Stimulated activated CD4-positive, alpha-beta T cell treated with anti-CD3 and anti-CD28 coated beads, Interleukin-15, amount 100 ng/mL, for 24 hours (primary cell): ENCODE measurements at regions not wholly inside any gene's neighbourhood (a gene's known extent, or its start where the extent isn't known, plus 50 kb on each side); places are given as distances from the start of the nearest gene placed in this dataset.

Experiments
- DNase-seq: peaks from one replicate; pipeline ENCODE4 v3.0.0-alpha.2; 2020

GRCh38 chr6:44682987-44683779 is 295.7 kb downstream of the CDC5L start:
- no peak for DNase-seq

DNA sequence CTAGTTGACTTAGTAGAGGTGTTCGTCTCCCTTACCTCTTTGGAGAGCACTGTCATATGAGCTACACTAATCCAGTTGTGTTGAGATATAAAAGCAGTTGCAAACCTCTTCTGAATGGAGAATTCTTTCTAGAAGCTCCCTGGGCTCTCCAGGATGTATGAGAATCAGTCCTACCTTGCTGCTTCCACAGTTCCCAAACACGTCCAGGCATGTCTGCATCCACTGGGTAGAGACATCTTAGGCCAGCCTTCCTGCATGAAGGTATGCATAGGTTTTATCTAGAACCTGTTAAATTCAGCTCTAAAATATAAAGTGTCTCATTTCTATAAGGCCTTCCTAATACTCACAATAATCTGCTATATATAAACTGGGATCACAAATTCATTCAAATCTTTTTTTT is 297.7 kb downstream of the CDC5L start:
- no peak for DNase-seq

- DNase-seq = no peak
Observed at GRCh38 chr6:44696099-44696498, 308.6 kb downstream of the CDC5L start.

DNA sequence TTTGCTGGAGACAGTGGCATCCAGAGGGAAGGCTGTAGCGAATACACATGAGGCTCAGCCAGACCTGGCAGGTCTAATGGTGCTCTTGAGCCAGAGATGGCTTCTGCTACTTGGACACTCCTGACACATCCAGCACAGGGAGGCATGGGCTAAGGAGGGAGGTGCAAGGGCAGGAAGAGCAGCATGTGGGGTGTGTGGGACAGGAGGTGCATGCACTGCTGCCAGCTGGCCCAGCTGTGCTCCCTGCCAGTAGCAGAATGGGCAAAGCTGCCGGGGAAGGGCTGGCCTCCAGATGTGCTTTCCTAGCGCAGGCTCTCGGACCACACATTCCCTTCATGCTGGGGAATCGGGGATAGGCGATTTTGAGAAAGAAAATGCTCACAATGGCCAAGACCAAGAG is 309.2 kb downstream of the CDC5L start:
- DNase-seq = no peak

- DNase-seq = no peak
Observed at GRCh38 chr6:44697327-44697726, 309.8 kb downstream of the CDC5L start.

DNA sequence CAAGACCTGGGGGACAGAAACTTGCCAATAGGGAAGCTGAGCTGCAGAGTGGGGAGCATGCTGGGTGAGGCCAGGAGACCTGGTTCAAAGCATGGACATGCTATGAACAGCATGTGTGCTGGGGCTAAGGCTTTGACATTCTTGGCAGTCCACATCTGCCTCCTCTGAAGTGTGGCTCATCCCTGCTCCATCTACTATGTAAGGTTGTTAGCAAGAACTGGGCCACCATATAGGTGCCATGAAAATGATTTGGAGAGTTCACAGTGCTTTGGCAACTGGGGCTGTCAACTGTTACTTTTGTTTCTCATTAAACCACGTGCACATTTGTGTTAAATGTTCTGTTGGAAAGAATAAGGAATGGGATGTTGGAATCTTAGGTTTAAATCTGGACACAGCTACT is 311.1 kb downstream of the CDC5L start:
- DNase-seq = no peak

GRCh38 chr6:44699082-44699481 is 311.6 kb downstream of the CDC5L start:
- DNase-seq = no peak

DNA sequence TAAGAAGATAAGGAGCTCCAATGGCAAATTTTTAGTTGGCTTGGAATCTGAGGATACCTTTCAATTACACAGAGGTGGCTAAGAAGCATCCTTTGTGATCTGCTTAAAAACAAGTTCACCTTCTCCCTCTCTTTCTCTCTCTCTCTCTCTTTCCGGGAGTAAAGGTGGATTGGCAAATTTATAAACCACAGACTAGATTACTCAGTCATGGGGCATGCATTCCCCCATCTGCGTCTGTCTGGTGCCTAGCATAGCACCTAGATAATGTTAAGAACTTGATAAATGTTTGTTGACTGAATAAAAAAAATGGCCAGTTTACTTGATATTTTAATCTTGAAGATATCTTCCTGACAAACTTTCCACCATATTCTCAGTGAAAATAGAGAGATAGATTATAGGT is 312.3 kb downstream of the CDC5L start:
- no peak for DNase-seq

DNA sequence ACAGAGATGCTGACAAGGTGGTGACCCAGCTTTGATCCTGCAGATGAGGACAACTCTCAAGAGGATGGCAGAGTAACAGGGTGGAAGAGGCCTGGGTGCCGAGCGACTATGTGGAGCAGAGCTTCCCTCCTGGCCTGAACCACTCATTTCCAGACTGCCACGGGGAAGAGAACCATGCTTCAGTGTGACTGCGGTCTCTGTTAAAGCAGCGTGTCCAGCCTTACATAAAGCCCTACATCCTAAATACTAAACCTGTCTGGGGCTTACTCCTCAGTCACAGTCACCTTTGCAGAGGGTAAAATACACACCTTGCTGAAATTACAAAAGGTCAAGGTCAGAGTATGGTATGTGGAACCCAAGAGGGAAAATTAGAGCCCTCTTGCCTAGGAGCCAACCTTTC is 312.9 kb downstream of the CDC5L start:
- no peak for DNase-seq

GRCh38 chr6:44701038-44701636 is 313.6 kb downstream of the CDC5L start:
- DNase-seq = peak; percentile 9

- DNase-seq = no peak
Observed at GRCh38 chr6:44701637-44702101, 314.2 kb downstream of the CDC5L start.

GRCh38 chr6:44702292-44702691 is 314.8 kb downstream of the CDC5L start:
- no peak for DNase-seq

DNA sequence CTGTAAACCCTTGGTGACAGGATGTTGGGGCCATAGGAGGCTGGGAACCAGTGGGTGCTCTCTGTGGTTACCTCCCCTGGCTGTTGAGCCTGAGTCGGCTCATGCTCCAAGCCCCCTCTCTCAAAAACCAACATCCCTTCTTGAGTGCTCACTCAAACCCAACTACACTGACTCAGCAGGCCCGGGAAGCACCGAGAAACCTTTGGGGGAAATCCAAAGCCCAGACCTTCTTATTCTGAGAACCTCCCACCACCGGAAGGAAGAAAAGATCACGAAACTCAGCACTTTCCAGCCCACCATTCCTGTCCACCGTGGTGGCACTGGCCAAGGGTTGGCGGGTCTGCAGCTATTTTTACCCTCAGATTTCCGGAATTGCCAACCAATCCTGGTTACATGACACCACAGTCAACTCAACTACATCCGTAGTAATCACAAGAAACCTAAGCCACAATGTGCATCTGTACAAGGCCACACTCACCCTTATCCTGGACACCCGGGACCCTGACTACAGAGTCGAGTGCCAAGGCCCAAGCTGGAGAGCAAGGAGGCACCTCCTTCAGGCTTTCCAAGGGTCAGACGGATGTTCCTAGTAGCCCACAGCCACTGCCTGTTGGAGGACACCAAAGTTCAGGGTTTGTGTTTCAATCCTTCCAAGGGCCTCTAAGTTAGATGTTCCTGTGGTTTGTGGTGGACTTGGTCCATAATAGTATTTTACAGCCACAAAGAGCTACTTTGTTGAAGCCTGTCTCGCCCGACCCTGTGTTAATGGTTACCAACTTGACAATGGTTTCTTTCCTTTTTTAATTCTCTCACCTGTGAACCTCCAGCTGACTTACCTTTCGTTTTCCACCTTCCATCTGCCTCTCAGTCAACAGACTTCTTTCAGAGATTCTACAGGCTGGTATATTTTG is 317.0 kb downstream of the CDC5L start:
- DNase-seq = peak; percentile 50

GRCh38 chr6:44705596-44705995 is 318.1 kb downstream of the CDC5L start:
- no peak for DNase-seq

DNA sequence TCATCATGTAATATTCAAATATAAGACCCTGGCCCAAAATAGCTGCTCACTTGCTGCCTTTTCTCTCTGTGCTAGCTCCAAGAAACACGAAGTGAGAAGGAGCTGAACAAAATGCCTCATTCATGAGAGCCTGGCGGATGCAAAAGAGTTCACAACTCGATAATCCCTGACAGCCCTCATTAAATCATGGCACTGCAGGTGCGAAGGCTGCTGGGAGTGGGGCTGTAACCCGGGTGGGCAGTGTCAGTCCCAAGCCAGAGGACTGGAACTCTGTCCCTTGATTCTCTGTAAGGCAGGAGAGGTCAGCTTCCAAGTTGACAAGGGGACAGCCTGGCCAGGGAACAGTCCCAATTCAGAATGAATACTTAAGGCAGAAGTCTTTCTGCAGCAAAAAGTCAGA is 318.5 kb downstream of the CDC5L start:
- DNase-seq = no peak

GRCh38 chr6:44708208-44708607 is 320.7 kb downstream of the CDC5L start:
- DNase-seq = no peak

DNA sequence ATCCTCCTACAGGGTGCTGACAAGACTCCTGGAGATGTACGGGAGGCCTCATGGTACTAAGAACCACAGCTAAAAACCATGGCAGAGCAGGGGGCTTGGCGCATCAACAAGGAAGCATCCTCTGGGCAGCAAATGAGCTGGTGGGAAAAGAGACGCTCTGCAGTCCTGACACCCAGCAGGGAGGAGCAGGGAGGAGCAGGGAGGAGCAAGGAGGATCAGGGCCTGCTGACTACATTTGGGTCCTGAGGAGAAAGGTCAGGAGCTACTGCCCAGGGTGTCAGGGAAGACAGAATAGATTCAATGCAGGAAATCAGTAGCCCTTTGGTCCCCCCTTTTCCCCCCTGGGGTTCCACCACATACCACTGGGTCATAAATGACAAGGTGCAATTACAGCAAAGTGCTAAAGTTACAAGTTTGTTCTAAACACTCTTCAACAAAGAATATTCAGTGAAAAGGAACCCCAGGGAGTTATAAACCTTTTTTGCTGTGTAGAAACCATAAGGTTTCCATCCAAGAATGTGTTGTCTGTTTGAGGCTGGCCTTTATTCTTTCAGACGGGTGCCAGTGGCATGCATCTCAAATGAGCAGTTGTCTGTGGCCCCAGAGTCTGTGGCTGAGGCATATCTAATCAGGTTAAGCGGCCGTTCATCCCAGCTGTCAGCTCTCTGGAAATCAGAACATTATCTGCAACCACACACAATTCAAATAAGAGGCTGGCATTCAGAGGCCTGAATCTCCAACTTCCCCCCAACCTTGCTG is 325.0 kb downstream of the CDC5L start:
- no peak for DNase-seq

- no peak for DNase-seq
Observed at GRCh38 chr6:44715188-44715587, 327.7 kb downstream of the CDC5L start.

DNA sequence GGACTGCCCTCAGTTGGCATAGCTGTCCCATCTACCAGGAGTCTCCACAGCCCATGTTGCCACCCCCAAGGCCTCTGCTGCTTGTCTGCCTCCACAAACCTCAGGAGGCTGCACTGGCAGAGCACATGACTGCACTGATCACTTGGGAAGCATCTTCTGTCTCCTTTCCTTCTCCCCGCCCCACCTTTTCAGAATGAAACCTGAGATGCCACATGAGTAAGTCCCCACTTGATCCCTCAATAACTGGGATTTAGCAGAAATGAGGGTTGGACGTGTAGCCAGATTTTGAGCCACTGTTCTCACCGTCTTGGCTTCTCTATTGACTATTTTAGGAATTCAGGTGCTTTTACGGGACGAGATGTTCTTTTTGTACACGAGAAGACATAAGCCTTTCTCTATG is 328.4 kb downstream of the CDC5L start:
- no peak for DNase-seq

- no peak for DNase-seq
Observed at GRCh38 chr6:44717431-44717830, 329.9 kb downstream of the CDC5L start.

- no peak for DNase-seq
Observed at GRCh38 chr6:44721954-44722578, 334.6 kb downstream of the CDC5L start.

- no peak for DNase-seq
Observed at GRCh38 chr6:44722736-44723135, 335.2 kb downstream of the CDC5L start.
